GM19240 (cell line): ENCODE measurements at regions not wholly inside any gene's neighbourhood (a gene's known extent, or its start where the extent isn't known, plus 50 kb on each side); places are given as distances from the start of the nearest gene placed in this dataset.
"Not testable (repeated sequence)": the region's sequence is repeated elsewhere in the genome, so short reads cannot be mapped to it uniquely, and the experiment has no call there.

ENCODE experiments used
- DNase-seq: peaks from one replicate; pipeline ENCODE4 v3.0.0; 2011; ENCODE audit warnings: low spot score; ENCODE audit not compliant: insufficient read length

GRCh38 chr15:61344293-61344692 lies 115.2 kb upstream of the RORA start:
- no peak for DNase-seq

GRCh38 chr15:61342390-61342789 lies 113.3 kb upstream of the RORA start:
- no peak for DNase-seq

- DNase-seq, result no peak
These were observed 110.4 kb upstream of the RORA start for GRCh38 chr15:61339516-61339915.

- no peak for DNase-seq
These were observed 108.4 kb upstream of the RORA start for GRCh38 chr15:61337541-61337940.

GRCh38 chr15:61336026-61336638 lies 107.0 kb upstream of the RORA start:
- DNase-seq, result no peak

- not testable (repeated sequence) for DNase-seq
These were observed 105.6 kb upstream of the RORA start for GRCh38 chr15:61334714-61335113.

- DNase-seq, result no peak
These were observed 101.9 kb upstream of the RORA start for GRCh38 chr15:61331019-61331418.

- peak; percentile 12 for DNase-seq
These were observed 98.0 kb upstream of the RORA start for GRCh38 chr15:61327019-61327631.

- DNase-seq, result no peak
These were observed 90.8 kb upstream of the RORA start for GRCh38 chr15:61319892-61320291.

- no peak for DNase-seq
These were observed 89.9 kb upstream of the RORA start for GRCh38 chr15:61318802-61319525.

- no peak for DNase-seq
These were observed 89.2 kb upstream of the RORA start for GRCh38 chr15:61318301-61318700.

- no peak for DNase-seq
These were observed 86.4 kb upstream of the RORA start for GRCh38 chr15:61315471-61315870.

- no peak for DNase-seq
These were observed 85.3 kb upstream of the RORA start for GRCh38 chr15:61314427-61314826.

GRCh38 chr15:61309617-61310016 lies 80.5 kb upstream of the RORA start:
- DNase-seq, result no peak

- DNase-seq, result no peak
These were observed 80.0 kb upstream of the RORA start for GRCh38 chr15:61309031-61309511.

- DNase-seq, result no peak
These were observed 79.3 kb upstream of the RORA start for GRCh38 chr15:61308437-61308836.

- no peak for DNase-seq
These were observed 78.4 kb upstream of the RORA start for GRCh38 chr15:61307474-61307873.

- DNase-seq, result no peak
These were observed 72.6 kb upstream of the RORA start for GRCh38 chr15:61301701-61302100.

GRCh38 chr15:61299075-61299763 lies 70.1 kb upstream of the RORA start:
- DNase-seq, result no peak

- no peak for DNase-seq
These were observed 66.1 kb upstream of the RORA start for GRCh38 chr15:61295239-61295638.

- no peak for DNase-seq
These were observed 53.6 kb upstream of the RORA start for GRCh38 chr15:61282661-61283060.

- DNase-seq, result no peak
These were observed 52.2 kb upstream of the RORA start for GRCh38 chr15:61281328-61281727.
